Vagina (tissue), 2 donors: ENCODE measurements at regions not wholly inside any gene's neighbourhood (a gene's known extent, or its start where the extent isn't known, plus 50 kb on each side); places are given as distances from the start of the nearest gene placed in this dataset.

ENCODE experiments used
- DNase-seq, 2 donors: peaks; one replicate each; pipeline ENCODE4 v3.0.0-alpha.2; 2017; ENCODE audit errors: extremely low spot score in 2 of 2
- H3K27ac ChIP-seq: fragments of 200-600 bp; sonication (generic); one replicate; pipeline ENCODE4 v1.5.1; 2019
- H3K27me3 ChIP-seq: fragments of 200-600 bp; sonication (generic); one replicate; pipeline ENCODE4 v1.5.1; 2019
- H3K36me3 ChIP-seq, 2 donors: fragments of 200-600 bp; sonication (generic); one replicate each; pipeline ENCODE4 v1.5.1; 2017 to 2019
- H3K4me1 ChIP-seq: fragments of 200-600 bp; sonication (generic); one replicate; pipeline ENCODE4 v1.5.1; 2019
- H3K4me3 ChIP-seq, 2 donors: fragments of 200-600 bp; sonication (generic); 1 replicate in 1 of 2; 2 replicates in 1 of 2; pipeline ENCODE4 v1.5.1; 2016 to 2019
- H3K9me3 ChIP-seq: fragments of 200-600 bp; sonication (generic); one replicate; pipeline ENCODE4 v1.5.1; 2019
- CTCF ChIP-seq, 3 experiments: fragments of 450-650 bp in 2 of 3; fragments of 200-600 bp in 1 of 3; sonication (generic) in 1 of 3; IDR thresholded peaks; one replicate each; pipeline ENCODE4 v1.5.1; 2017 to 2019; ENCODE audit warnings: antibody characterized with exemption in 3 of 3, mild to moderate bottlenecking in 2 of 3, moderate library complexity in 2 of 3
- POLR2A ChIP-seq, 2 donors: fragments of 450-650 bp; IDR thresholded peaks; one replicate each; pipeline ENCODE4 v1.6.1; 2017; ENCODE audit warnings: antibody characterized with exemption in 2 of 2, mild to moderate bottlenecking in 2 of 2, moderate library complexity in 2 of 2
- POLR2AphosphoS5 ChIP-seq, 2 donors: sonication (generic); formaldehyde crosslinking; IDR thresholded peaks; one replicate each; pipeline ENCODE4 v1.9.0; 2017; ENCODE audit warnings: antibody characterized with exemption in 2 of 2, mild to moderate bottlenecking in 2 of 2, low read depth in 1 of 2; ENCODE audit not compliant: insufficient read depth in 1 of 2
- intact Hi-C: fragments of 100-400 bp; cut with DNase I; formaldehyde crosslinking; loops from one replicate; pipeline ENCODE4 v1.15.1; 2023

GRCh38 chr6:101001607-101002006 lies 120.5 kb upstream of the ASCC3 start:
- H3K27ac ChIP-seq = no peak overlapping the region
- H3K4me1 ChIP-seq = no peaks in the 10 kb centered on the region
- no peak for DNase-seq
- TF ChIP-seq POLR2A (IDR thresholded peaks at IDR 0.05) (no peak), CTCF (IDR thresholded peaks at IDR 0.05) (no peak), POLR2AphosphoS5 (IDR thresholded peaks at IDR 0.05; ENCODE audit: insufficient read depth in 1 of 2, low read depth in 1 of 2) (no peak)
- no peaks in the 10 kb centered on the region for H3K27me3 ChIP-seq
- H3K4me3 ChIP-seq = no peak overlapping the region
- intact Hi-C loops = no loop called here
- peaks cover 6% of the 10 kb centered on the region for H3K9me3 ChIP-seq
- H3K36me3 ChIP-seq = no peaks in the 10 kb centered on the region

GRCh38 chr6:101003075-101003474 lies 121.9 kb upstream of the ASCC3 start:
- DNase-seq = no peak
- intact Hi-C loops = no loop called here
- no peaks in the 10 kb centered on the region for H3K4me1 ChIP-seq
- no peaks in the 10 kb centered on the region for H3K36me3 ChIP-seq
- H3K27ac ChIP-seq = no peak overlapping the region
- no peaks in the 10 kb centered on the region for H3K27me3 ChIP-seq
- H3K9me3 ChIP-seq = peaks cover 6% of the 10 kb centered on the region
- no peak overlapping the region for H3K4me3 ChIP-seq
- no peak for TF ChIP-seq CTCF (IDR thresholded peaks at IDR 0.05)
- no peak for TF ChIP-seq POLR2A (IDR thresholded peaks at IDR 0.05)
- no peak for TF ChIP-seq POLR2AphosphoS5 (IDR thresholded peaks at IDR 0.05; ENCODE audit: insufficient read depth in 1 of 2, low read depth in 1 of 2)

GRCh38 chr6:101011186-101011585 lies 130.1 kb upstream of the ASCC3 start:
- intact Hi-C loops = no loop called here
- H3K36me3 ChIP-seq = no peaks in the 10 kb centered on the region
- no peak for DNase-seq
- no peaks in the 10 kb centered on the region for H3K4me1 ChIP-seq
- no peak overlapping the region for H3K27ac ChIP-seq
- H3K27me3 ChIP-seq = no peaks in the 10 kb centered on the region
- no peaks in the 10 kb centered on the region for H3K9me3 ChIP-seq
- TF ChIP-seq CTCF (IDR thresholded peaks at IDR 0.05) (no peak), POLR2A (IDR thresholded peaks at IDR 0.05) (no peak), POLR2AphosphoS5 (IDR thresholded peaks at IDR 0.05; ENCODE audit: insufficient read depth in 1 of 2, low read depth in 1 of 2) (no peak)
- H3K4me3 ChIP-seq = no peak overlapping the region

- Histone ChIP-seq H3K4me1 (no peaks in the 10 kb centered on the region), H3K4me3 (no peak overlapping the region), H3K36me3 (no peaks in the 10 kb centered on the region), H3K27me3 (no peaks in the 10 kb centered on the region), H3K9me3 (no peaks in the 10 kb centered on the region), H3K27ac (no peak overlapping the region)
- intact Hi-C loops = no loop called here
- DNase-seq = no peak
- TF ChIP-seq CTCF (IDR thresholded peaks at IDR 0.05) (no peak), POLR2A (IDR thresholded peaks at IDR 0.05) (no peak), POLR2AphosphoS5 (IDR thresholded peaks at IDR 0.05; ENCODE audit: insufficient read depth in 1 of 2, low read depth in 1 of 2) (no peak)
Measured at GRCh38 chr6:101013612-101014195, 132.6 kb upstream of the ASCC3 start.

GRCh38 chr6:101015541-101015940 lies 134.4 kb upstream of the ASCC3 start:
- intact Hi-C loops = no loop called here
- no peak overlapping the region for H3K27ac ChIP-seq

More at GRCh38 chr6:101015541-101015940, 134.4 kb upstream of the ASCC3 start:
- Histone ChIP-seq H3K36me3 (no peaks in the 10 kb centered on the region), H3K4me3 (no peak overlapping the region), H3K27me3 (no peaks in the 10 kb centered on the region), H3K4me1 (no peaks in the 10 kb centered on the region), H3K9me3 (no peaks in the 10 kb centered on the region)
- no peak for TF ChIP-seq POLR2A (IDR thresholded peaks at IDR 0.05)
- no peak for TF ChIP-seq POLR2AphosphoS5 (IDR thresholded peaks at IDR 0.05; ENCODE audit: insufficient read depth in 1 of 2, low read depth in 1 of 2)
- no peak for TF ChIP-seq CTCF (IDR thresholded peaks at IDR 0.05)
- no peak for DNase-seq
